ENCODE measurements at regions not wholly inside any gene's neighbourhood (a gene's known extent, or its start where the extent isn't known, plus 50 kb on each side); places are given as distances from the start of the nearest gene placed in this dataset.

DNA sequence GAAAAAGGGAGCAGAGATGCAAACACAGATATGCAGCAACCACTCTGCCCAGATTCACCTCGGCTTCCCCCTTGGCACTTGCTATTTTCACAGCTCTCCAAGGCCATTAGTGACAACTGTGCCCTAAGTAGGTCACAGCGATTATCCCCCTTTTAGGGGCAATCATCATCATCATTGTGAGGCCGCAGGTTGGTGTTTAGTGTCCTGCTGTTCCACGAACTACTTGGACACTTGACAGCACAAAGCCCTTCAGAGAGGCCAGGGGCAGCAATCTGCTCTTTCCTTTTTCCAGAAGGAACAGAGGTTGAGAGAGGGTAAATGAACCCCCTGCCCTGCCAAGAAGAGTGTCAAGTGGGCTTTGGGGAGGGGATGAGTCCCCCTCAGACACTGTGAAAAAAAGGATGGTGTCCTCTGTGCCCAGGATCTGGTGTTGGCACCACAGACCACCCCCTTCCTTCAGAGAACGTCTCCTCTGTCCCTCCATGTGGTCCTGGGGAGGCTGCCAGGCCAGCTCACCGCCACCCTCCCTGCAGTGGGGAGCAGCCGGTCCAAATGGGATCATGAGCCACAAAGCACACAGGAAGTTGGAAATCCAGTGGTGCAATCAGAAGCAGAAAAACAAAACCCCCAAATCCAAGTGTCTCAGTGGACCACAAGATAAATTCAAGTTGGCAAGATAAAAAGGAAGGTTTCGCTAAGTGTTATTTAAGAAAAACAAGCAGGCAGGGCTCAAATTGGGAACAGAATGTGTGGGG, 78.4 kb upstream of the MED9 start:
- Mint-ChIP-seq H3K27ac (no peak overlapping the region), H3K36me3 (ENCODE audit: insufficient read depth in 2 of 2) (no peaks in the 10 kb centered on the region), H3K27me3 (ENCODE audit: low read depth) (no peaks in the 10 kb centered on the region), H3K9me3 (no peaks in the 10 kb centered on the region), H3K4me1 (ENCODE audit: low read depth) (peaks cover 30% of the 10 kb centered on the region), H3K4me3 (no peak overlapping the region)
- ATAC-seq (replicated peaks in 1 of 2) (no peak), DNase-seq (no peak)

DNA sequence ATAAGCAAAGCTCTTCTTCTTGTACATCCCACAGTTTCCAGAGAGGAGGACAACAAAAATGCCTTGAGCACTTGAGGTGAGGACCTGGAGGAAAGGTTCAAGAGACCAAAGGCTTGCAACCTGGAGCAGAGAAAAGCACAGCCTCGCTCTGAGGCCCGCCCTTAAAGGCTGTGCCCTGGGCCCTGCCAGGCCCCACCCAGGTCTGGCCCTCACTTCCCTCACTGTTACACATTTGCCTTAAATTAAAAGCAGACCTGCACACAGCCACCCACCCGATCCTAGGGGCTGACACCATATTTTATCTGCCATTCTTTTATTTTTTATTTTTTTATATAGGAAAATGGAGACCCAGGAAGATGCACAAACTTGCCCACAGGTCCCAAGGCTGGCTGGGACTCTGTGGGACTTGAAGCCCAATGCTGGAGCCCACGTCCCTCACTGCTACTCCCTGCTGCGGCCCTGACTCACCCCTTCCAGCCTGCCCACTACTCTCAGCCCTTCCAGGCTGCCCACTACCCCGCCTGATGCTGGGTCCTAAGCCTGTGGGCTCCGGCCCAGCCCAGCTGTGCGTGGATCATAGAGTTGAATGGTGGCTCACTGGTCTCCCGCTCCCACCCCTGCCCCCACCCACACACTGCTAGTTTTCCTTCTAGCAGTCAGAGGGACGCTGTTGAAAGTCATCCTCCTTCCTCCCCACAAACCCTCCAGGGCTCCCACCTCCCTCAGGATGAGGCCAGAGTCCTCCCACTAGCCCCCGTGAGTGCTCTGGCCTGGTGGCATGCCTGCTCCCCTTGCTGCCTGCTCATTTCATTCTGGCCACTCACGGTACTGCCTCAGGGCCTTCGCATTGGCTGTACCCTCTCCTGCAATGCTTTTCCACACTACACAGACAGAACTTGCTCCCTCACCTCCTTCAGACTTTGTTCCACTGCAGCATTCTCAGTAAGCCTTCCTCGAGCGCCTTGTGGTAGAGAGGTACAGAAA, 77.6 kb upstream of the MED9 start:
- Mint-ChIP-seq H3K4me3 (no peak overlapping the region), H3K9me3 (no peaks in the 10 kb centered on the region), H3K4me1 (ENCODE audit: low read depth) (peaks cover 39% of the 10 kb centered on the region), H3K27me3 (ENCODE audit: low read depth) (no peaks in the 10 kb centered on the region), H3K27ac (no peak overlapping the region), H3K36me3 (ENCODE audit: insufficient read depth in 2 of 2) (no peaks in the 10 kb centered on the region)
- ATAC-seq (replicated peaks in 1 of 2) (no peak), DNase-seq (no peak)

- DNase-seq (no peak), ATAC-seq (replicated peaks in 1 of 2) (no peak)
- Mint-ChIP-seq H3K4me3 (no peak overlapping the region), H3K4me1 (ENCODE audit: low read depth) (peaks cover 47% of the 10 kb centered on the region), H3K27me3 (ENCODE audit: low read depth) (no peaks in the 10 kb centered on the region), H3K36me3 (ENCODE audit: insufficient read depth in 2 of 2) (no peaks in the 10 kb centered on the region), H3K9me3 (no peaks in the 10 kb centered on the region), H3K27ac (no peak overlapping the region)
Measured at GRCh38 chr17:17400070-17400469, 76.7 kb upstream of the MED9 start.

DNA sequence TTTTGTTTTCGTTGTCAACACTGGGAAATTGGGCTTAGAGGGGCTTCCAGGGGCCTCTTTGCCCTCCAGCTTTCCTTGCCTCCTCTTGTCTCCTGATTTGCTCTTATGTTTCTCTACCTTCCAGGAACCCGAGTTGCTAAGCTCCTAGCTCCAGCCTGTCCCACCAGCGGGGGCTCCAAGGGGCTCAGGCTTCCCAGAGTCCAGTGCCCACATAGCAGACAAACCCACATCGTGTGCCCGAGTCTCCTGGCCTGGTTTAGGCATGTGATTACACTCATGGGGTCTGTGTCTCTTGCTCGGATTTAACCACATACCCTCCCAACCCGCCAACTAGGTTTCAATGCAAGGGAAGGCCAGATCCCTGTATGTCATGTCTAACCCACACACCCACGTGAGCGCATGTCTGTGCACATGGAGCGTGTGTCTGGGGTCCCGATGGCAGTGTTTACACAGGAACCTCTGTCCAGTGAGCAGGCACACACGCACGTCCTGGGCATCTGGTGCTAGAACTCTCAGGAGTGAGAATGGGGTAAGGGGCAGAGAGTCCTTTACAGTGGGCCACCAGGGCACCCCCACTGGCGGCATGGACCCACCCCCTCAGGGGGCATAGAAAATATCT, 76.1 kb upstream of the MED9 start:
- H3K36me3 Mint-ChIP-seq (ENCODE audit: insufficient read depth in 2 of 2) = no peaks in the 10 kb centered on the region
- H3K4me3 Mint-ChIP-seq = no peak overlapping the region
- DNase-seq (no peak), ATAC-seq (replicated peaks in 1 of 2) (no peak)
- no peaks in the 10 kb centered on the region for H3K27me3 Mint-ChIP-seq (ENCODE audit: low read depth)
- H3K27ac Mint-ChIP-seq = no peak overlapping the region
- H3K4me1 Mint-ChIP-seq (ENCODE audit: low read depth) = peaks cover 48% of the 10 kb centered on the region
- H3K9me3 Mint-ChIP-seq = no peaks in the 10 kb centered on the region

DNA sequence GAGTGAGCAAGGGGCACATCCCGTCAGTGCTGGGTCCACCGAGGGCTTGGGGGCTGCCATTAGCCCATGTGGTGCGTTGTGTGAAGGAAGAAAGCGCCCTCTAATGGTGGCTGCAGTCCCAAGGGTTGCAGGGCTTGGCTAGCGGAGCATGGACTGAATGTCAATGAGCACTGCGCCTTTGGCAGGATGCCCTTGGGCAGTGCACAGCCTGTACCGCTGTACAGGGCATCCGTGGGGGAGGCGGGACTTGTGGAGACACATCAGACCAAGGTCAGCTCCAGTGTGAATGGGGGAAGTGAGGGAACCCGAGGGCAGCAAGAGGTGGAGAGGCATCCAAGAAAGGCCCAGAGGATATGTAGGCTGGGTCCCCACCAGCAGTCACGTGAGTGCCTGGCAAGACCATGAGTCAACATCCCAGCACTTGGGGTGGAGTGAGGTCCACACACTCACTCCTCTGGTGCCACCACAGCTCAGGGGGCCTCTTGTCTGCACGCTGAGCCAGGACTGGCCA, 75.5 kb upstream of the MED9 start:
- Mint-ChIP-seq H3K4me1 (ENCODE audit: low read depth) (peaks cover 54% of the 10 kb centered on the region), H3K9me3 (no peaks in the 10 kb centered on the region), H3K4me3 (no peak overlapping the region), H3K36me3 (ENCODE audit: insufficient read depth in 2 of 2) (no peaks in the 10 kb centered on the region), H3K27me3 (ENCODE audit: low read depth) (no peaks in the 10 kb centered on the region), H3K27ac (no peak overlapping the region)
- ATAC-seq (replicated peaks in 1 of 2) (peak in 1 of 2 donors; percentile 18), DNase-seq (no peak)

- H3K36me3 Mint-ChIP-seq (ENCODE audit: insufficient read depth in 2 of 2) = no peaks in the 10 kb centered on the region
- peaks cover 64% of the 10 kb centered on the region for H3K4me1 Mint-ChIP-seq (ENCODE audit: low read depth)
- H3K9me3 Mint-ChIP-seq = no peaks in the 10 kb centered on the region
- ATAC-seq (replicated peaks in 1 of 2) (no peak), DNase-seq (no peak)
- H3K27me3 Mint-ChIP-seq (ENCODE audit: low read depth) = no peaks in the 10 kb centered on the region
- H3K4me3 Mint-ChIP-seq = no peak overlapping the region
- H3K27ac Mint-ChIP-seq = no peak overlapping the region
Measured at GRCh38 chr17:17402558-17402957, 74.2 kb upstream of the MED9 start.

DNA sequence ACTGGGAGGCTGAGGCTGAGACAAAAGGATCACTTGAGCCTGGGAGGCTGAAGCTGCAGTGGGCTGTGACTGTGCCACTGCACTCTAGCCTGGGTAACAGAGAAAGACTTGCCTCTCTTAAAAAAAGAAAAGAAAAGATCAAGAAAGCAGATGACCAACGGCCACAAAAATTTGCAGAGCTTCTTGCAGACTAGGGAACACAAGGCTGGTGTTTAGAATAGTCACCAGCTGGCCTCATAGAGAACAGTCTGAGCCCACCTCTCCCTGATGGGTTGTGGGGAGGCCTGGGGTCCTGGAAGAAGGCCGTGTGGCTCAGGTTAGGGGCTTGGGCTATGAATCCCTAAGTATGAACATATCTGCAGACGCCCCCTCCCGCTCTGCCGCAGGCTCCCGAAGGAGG, 73.7 kb upstream of the MED9 start:
- ATAC-seq (replicated peaks in 1 of 2) = no peak
- Mint-ChIP-seq H3K27ac (no peak overlapping the region), H3K4me1 (ENCODE audit: low read depth) (peaks cover 66% of the 10 kb centered on the region), H3K4me3 (peak overlapping the region; percentile 56 to 66), H3K36me3 (ENCODE audit: insufficient read depth in 2 of 2) (no peaks in the 10 kb centered on the region), H3K9me3 (no peaks in the 10 kb centered on the region), H3K27me3 (ENCODE audit: low read depth) (no peaks in the 10 kb centered on the region)
- DNase-seq = no peak

DNA sequence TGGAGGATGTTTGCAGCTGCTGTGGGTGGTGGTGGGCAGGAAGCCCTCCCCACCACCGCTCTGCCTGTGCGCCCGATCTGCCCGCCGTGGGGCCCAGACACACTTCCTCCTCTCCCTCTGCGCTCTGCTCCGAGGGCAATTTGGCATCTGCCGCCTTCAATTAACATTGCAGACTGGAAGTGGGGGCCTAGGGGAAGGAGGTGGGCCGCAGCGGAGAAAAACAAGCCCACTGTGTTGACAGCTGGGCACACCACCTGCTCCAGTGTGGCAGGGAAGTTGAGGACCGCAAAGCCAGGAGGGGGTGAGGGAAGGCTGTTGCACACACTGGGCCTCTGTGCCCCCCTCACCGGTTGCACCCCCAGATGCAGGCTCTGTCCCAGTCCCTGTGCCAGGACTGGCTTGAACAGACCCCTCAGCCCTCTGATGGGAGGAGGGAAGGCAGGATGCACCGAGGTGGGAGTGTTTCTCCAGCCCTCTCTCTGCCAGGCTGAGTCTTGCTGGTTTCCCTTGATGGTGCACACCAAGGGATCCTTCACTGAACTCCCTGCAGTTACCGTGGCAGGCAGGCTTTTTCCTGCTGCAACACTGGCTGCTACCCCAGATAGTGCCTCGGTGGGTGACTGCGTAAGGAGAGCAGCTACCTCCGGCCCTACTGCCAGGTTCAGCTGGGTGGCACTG, 72.8 kb upstream of the MED9 start:
- H3K27me3 Mint-ChIP-seq (ENCODE audit: low read depth) = no peaks in the 10 kb centered on the region
- ATAC-seq (replicated peaks in 1 of 2) (peak; percentile 80 to 87), DNase-seq (peak; percentile 57 to 60)
- no peaks in the 10 kb centered on the region for H3K36me3 Mint-ChIP-seq (ENCODE audit: insufficient read depth in 2 of 2)
- H3K4me1 Mint-ChIP-seq (ENCODE audit: low read depth) = peaks cover 76% of the 10 kb centered on the region
- no peak overlapping the region for H3K27ac Mint-ChIP-seq
- no peaks in the 10 kb centered on the region for H3K9me3 Mint-ChIP-seq
- peak overlapping the region; percentile 56 to 66 for H3K4me3 Mint-ChIP-seq

DNA sequence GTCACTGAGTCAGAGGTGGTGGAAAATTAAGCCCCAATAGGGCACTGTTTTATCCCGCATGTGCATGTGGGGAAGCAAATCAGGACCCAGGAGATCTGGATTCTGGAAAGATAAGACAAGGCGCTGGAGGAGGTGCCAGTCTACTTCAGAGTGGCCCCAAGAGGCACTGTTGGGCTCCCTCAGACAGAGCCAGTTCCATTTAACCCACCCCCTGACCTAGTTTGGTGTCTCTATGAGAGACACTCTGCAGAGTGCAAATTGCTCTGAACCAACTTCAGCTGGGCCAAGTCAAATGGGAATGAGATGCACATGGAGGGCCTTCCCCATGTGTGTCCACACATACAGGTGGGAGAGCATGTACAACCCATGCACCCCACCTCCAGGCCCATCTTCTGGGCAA, 71.1 kb upstream of the MED9 start:
- Mint-ChIP-seq H3K4me3 (no peak overlapping the region), H3K27me3 (ENCODE audit: low read depth) (no peaks in the 10 kb centered on the region), H3K9me3 (no peaks in the 10 kb centered on the region), H3K36me3 (ENCODE audit: insufficient read depth in 2 of 2) (no peaks in the 10 kb centered on the region), H3K27ac (no peak overlapping the region), H3K4me1 (ENCODE audit: low read depth) (peaks cover 75% of the 10 kb centered on the region)
- ATAC-seq (replicated peaks in 1 of 2) (no peak), DNase-seq (no peak)

DNA sequence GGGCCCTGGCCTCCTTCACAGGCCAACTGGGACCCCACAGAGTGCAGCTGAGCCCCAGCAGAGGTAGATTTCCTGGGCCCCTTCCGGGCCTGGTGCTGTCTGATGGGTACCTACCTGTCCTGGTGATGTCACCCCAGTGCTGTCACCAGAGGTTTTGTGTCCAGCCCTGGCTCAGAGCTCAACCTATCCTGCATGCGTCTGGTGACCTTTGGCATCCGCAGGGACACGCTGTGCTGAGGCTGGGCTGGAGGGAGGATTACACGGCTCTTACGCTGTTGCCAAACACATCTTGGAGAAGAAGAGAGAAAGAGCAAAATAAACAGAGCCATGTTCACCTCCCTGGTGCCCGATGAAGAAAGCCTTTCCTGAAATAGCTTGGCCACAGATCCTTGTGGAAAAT, 70.6 kb upstream of the MED9 start:
- Mint-ChIP-seq H3K4me3 (no peak overlapping the region), H3K27me3 (ENCODE audit: low read depth) (no peaks in the 10 kb centered on the region), H3K4me1 (ENCODE audit: low read depth) (peaks cover 69% of the 10 kb centered on the region), H3K9me3 (no peaks in the 10 kb centered on the region), H3K27ac (no peak overlapping the region), H3K36me3 (ENCODE audit: insufficient read depth in 2 of 2) (no peaks in the 10 kb centered on the region)
- ATAC-seq (replicated peaks in 1 of 2) (no peak), DNase-seq (no peak)

- DNase-seq (no peak), ATAC-seq (replicated peaks in 1 of 2) (peak; percentile 49 to 60)
- H3K4me1 Mint-ChIP-seq (ENCODE audit: low read depth) = peaks cover 69% of the 10 kb centered on the region
- peak overlapping the region; percentile 31 to 66 for H3K4me3 Mint-ChIP-seq
- no peaks in the 10 kb centered on the region for H3K9me3 Mint-ChIP-seq
- H3K27me3 Mint-ChIP-seq (ENCODE audit: low read depth) = no peaks in the 10 kb centered on the region
- no peaks in the 10 kb centered on the region for H3K36me3 Mint-ChIP-seq (ENCODE audit: insufficient read depth in 2 of 2)
- H3K27ac Mint-ChIP-seq = no peak overlapping the region
Measured at GRCh38 chr17:17408236-17408794, 68.5 kb upstream of the MED9 start.

- peaks cover 10% of the 10 kb centered on the region for H3K27me3 Mint-ChIP-seq (ENCODE audit: low read depth)
- H3K36me3 Mint-ChIP-seq (ENCODE audit: insufficient read depth in 2 of 2) = no peaks in the 10 kb centered on the region
- peaks cover 50% of the 10 kb centered on the region for H3K4me1 Mint-ChIP-seq (ENCODE audit: low read depth)
- DNase-seq (no peak), ATAC-seq (replicated peaks in 1 of 2) (no peak)
- H3K27ac Mint-ChIP-seq = no peak overlapping the region
- no peak overlapping the region for H3K4me3 Mint-ChIP-seq
- H3K9me3 Mint-ChIP-seq = no peaks in the 10 kb centered on the region
Measured at GRCh38 chr17:17410357-17410756, 66.4 kb upstream of the MED9 start.
